ENCODE measurements at regions not wholly inside any gene's neighbourhood (a gene's known extent, or its start where the extent isn't known, plus 50 kb on each side); places are given as distances from the start of the nearest gene placed in this dataset.
"Not testable (repeated sequence)": the region's sequence is repeated elsewhere in the genome, so short reads cannot be mapped to it uniquely, and the experiment has no call there.

GRCh38 chr2:236774171-236774570, 204.5 kb downstream of the ACKR3 start:
- no peak for DNase-seq

GRCh38 chr2:236775511-236775910, 205.9 kb downstream of the ACKR3 start:
- no peak for DNase-seq

- DNase-seq: no peak
Observed at GRCh38 chr2:236776206-236776605, 206.6 kb downstream of the ACKR3 start.

- DNase-seq: no peak
Observed at GRCh38 chr2:236776695-236777251, 207.1 kb downstream of the ACKR3 start.

- DNase-seq: no peak
Observed at GRCh38 chr2:236777408-236777807, 207.8 kb downstream of the ACKR3 start.

GRCh38 chr2:236781933-236782816, 212.6 kb downstream of the ACKR3 start:
- no peak for DNase-seq

GRCh38 chr2:236782938-236783337, 213.3 kb downstream of the ACKR3 start:
- DNase-seq: no peak

GRCh38 chr2:236783417-236784020, 213.9 kb downstream of the ACKR3 start:
- no peak for DNase-seq

- no peak for DNase-seq
Observed at GRCh38 chr2:236785611-236786057, 216.0 kb downstream of the ACKR3 start.

GRCh38 chr2:236786751-236787150, 217.1 kb downstream of the ACKR3 start:
- no peak for DNase-seq

GRCh38 chr2:236787376-236787775, 217.8 kb downstream of the ACKR3 start:
- not testable (repeated sequence) for DNase-seq

- no peak for DNase-seq
Observed at GRCh38 chr2:236787885-236788284, 218.3 kb downstream of the ACKR3 start.

GRCh38 chr2:236790963-236791362, 221.3 kb downstream of the ACKR3 start:
- no peak for DNase-seq

- DNase-seq: no peak
Observed at GRCh38 chr2:236793023-236794011, 223.7 kb downstream of the ACKR3 start.

GRCh38 chr2:236794176-236794957, 224.7 kb downstream of the ACKR3 start:
- no peak for DNase-seq

- DNase-seq: no peak
Observed at GRCh38 chr2:236795169-236795860, 225.7 kb downstream of the ACKR3 start.

- no peak for DNase-seq
Observed at GRCh38 chr2:236795861-236796219, 226.2 kb downstream of the ACKR3 start.

GRCh38 chr2:236796236-236796635, 226.6 kb downstream of the ACKR3 start:
- no peak for DNase-seq

GRCh38 chr2:236797411-236797810, 227.8 kb downstream of the ACKR3 start:
- no peak for DNase-seq

- DNase-seq: no peak
Observed at GRCh38 chr2:236798491-236798890, 228.9 kb downstream of the ACKR3 start.
